Mesothelial cell of epicardium (in vitro differentiated cells): ENCODE measurements at regions not wholly inside any gene's neighbourhood (a gene's known extent, or its start where the extent isn't known, plus 50 kb on each side); places are given as distances from the start of the nearest gene placed in this dataset.
A peak's percentile ranks its signal among the peaks of the same experiment; 100 is the strongest.

Source experiments
- DNase-seq, 2 experiments: peaks; one replicate each; pipeline ENCODE4 v3.0.0; 2021; ENCODE audit warnings: low spot score in 2 of 2; ENCODE audit not compliant: unreplicated experiment in 2 of 2
- H3K27ac Mint-ChIP-seq: 2 replicates; pipeline ENCODE4 v1.8.0; 2021; ENCODE audit warnings: mixed read lengths
- H3K27me3 Mint-ChIP-seq: 2 replicates; pipeline ENCODE4 v1.8.0; 2021; ENCODE audit warnings: low read depth, mixed read lengths
- H3K36me3 Mint-ChIP-seq: 2 replicates; pipeline ENCODE4 v1.8.0; 2021; ENCODE audit warnings: mixed read lengths
- H3K4me1 Mint-ChIP-seq: 2 replicates; pipeline ENCODE4 v1.8.0; 2021; ENCODE audit warnings: mixed read lengths
- H3K4me3 Mint-ChIP-seq: 2 replicates; pipeline ENCODE4 v1.8.0; 2021; ENCODE audit warnings: mild to moderate bottlenecking, moderate library complexity, mixed read lengths
- H3K9me3 Mint-ChIP-seq: 2 replicates; pipeline ENCODE4 v1.8.0; 2021; ENCODE audit warnings: mixed read lengths
- TF ChIP-seq, protein P1 (sequence below): fragments of 200-600 bp; sonication (generic); IDR thresholded peaks from one replicate; pipeline ENCODE4 v1.5.0; 2021; ENCODE audit warnings: antibody characterized with exemption; ENCODE audit not compliant: unreplicated experiment

DNA sequence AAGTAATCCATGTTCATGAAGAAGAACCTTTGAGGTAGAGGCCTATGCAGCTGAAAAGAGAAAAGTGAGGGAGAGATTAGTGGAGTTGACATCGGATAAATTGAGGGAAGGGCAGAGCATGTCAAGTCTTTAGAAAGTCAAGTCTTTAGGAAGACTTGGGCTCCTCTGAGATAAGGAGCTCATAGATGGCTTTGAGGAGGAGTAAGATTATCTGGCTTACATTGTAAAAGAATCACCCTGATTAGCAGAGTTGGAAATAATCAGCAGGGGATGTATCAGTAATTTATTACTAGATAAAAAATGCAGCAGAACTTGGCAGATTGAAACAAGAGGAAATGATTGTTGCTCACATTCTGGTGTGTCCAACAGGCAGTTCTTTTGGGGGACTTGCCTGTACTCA, 727.2 kb upstream of the WWC1 start:
- TF ChIP-seq, protein P1, sequence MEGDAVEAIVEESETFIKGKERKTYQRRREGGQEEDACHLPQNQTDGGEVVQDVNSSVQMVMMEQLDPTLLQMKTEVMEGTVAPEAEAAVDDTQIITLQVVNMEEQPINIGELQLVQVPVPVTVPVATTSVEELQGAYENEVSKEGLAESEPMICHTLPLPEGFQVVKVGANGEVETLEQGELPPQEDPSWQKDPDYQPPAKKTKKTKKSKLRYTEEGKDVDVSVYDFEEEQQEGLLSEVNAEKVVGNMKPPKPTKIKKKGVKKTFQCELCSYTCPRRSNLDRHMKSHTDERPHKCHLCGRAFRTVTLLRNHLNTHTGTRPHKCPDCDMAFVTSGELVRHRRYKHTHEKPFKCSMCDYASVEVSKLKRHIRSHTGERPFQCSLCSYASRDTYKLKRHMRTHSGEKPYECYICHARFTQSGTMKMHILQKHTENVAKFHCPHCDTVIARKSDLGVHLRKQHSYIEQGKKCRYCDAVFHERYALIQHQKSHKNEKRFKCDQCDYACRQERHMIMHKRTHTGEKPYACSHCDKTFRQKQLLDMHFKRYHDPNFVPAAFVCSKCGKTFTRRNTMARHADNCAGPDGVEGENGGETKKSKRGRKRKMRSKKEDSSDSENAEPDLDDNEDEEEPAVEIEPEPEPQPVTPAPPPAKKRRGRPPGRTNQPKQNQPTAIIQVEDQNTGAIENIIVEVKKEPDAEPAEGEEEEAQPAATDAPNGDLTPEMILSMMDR = no peak
- no peak overlapping the region for H3K4me3 Mint-ChIP-seq
- H3K27ac Mint-ChIP-seq = no peak overlapping the region
- DNase-seq = no peak
- H3K9me3 Mint-ChIP-seq = no peaks in the 10 kb centered on the region
- no peaks in the 10 kb centered on the region for H3K4me1 Mint-ChIP-seq
- peaks cover 8% of the 10 kb centered on the region for H3K27me3 Mint-ChIP-seq
- no peaks in the 10 kb centered on the region for H3K36me3 Mint-ChIP-seq

DNA sequence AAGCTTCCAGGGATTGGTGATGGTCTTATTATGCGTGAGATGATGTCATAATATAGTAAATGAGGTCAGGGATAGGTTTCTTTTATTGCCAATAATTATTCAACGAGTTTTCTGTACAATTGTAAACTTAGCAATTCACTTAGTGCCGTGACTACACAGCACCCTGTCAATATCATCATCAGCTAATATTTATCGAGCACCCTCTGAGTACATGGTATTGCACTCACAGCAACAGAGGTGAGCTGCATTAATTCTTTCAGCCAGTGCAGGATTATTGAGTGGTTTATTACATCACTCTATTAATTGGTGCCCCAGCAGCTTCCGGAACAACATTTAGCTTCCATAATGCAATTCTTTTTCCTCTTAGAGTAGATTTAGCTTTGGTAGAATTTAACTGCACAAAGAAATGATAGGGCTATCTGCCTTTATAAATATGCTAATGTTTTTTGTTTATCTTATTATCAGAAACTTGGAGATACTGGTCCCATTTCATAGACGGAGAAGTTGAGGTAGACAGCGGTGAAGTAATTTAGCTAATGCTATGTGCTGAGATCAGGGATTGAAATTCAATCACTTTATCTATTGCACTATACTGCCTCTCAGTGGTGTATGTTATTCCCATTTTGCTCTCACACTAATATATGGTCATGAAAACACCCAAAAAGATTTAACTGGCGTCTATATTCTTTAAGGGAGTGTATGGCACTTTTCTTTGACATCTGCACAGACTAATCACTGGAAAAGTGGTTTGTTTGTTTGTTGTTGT, 726.1 kb upstream of the WWC1 start:
- peaks cover 5% of the 10 kb centered on the region for H3K4me1 Mint-ChIP-seq
- peaks cover 8% of the 10 kb centered on the region for H3K27me3 Mint-ChIP-seq
- DNase-seq = no peak

DNA sequence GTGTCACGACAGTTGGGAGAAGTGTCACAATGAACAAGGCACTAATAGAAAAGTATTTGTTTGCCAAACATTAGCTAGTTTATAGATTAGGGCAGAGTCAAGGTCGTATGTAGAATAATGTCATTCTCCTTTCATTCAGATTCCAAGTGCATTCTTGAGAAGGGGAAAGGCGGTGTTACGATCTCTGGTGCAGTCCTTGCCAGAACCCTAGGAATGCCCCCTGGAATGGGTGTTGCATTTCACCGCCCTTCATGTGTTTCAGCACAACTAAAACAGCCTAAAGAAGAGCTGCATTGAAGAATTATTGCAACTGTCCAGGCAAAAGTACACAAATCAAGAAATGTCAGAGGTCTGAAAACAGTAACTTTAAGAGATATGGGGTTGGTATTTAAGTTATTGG, 721.0 kb upstream of the WWC1 start:
- H3K4me3 Mint-ChIP-seq = no peak overlapping the region

More for the DNA sequence above, 726.1 kb upstream of the WWC1 start:
- no peak overlapping the region for H3K27ac Mint-ChIP-seq
- no peaks in the 10 kb centered on the region for H3K9me3 Mint-ChIP-seq
- H3K4me3 Mint-ChIP-seq = no peak overlapping the region
- TF ChIP-seq, protein P1 = no peak
- no peaks in the 10 kb centered on the region for H3K36me3 Mint-ChIP-seq

DNA sequence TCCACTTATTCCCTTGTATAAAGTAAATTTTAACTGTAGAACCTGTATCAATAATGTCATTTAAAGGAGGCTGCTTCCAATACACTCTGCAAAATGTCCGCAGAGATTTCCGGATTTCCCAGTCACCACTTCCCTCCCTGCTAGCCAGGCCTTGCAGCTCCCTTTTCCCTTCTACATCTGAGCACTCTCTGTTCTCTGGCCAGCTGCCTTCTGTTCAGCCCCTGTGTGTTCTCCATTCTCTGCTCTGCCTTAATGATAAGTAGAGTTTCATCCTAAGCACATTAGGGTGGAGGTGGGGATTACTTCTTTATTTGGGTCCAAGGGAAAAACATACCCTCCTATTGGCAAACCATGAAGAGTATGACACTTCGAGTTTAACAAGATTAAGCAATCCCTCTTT, 719.6 kb upstream of the WWC1 start:
- H3K36me3 Mint-ChIP-seq = no peaks in the 10 kb centered on the region
- H3K9me3 Mint-ChIP-seq = no peaks in the 10 kb centered on the region
- peaks cover 42% of the 10 kb centered on the region for H3K4me1 Mint-ChIP-seq
- H3K27me3 Mint-ChIP-seq = peaks cover 19% of the 10 kb centered on the region
- H3K27ac Mint-ChIP-seq = no peak overlapping the region
- no peak overlapping the region for H3K4me3 Mint-ChIP-seq
- TF ChIP-seq, protein P1 = no peak
- no peak for DNase-seq

More for the DNA sequence above, 721.0 kb upstream of the WWC1 start:
- no peak overlapping the region for H3K27ac Mint-ChIP-seq
- no peak for DNase-seq
- H3K4me1 Mint-ChIP-seq = peaks cover 32% of the 10 kb centered on the region
- peaks cover 10% of the 10 kb centered on the region for H3K27me3 Mint-ChIP-seq
- H3K36me3 Mint-ChIP-seq = no peaks in the 10 kb centered on the region
- TF ChIP-seq, protein P1 = no peak
- no peaks in the 10 kb centered on the region for H3K9me3 Mint-ChIP-seq

DNA sequence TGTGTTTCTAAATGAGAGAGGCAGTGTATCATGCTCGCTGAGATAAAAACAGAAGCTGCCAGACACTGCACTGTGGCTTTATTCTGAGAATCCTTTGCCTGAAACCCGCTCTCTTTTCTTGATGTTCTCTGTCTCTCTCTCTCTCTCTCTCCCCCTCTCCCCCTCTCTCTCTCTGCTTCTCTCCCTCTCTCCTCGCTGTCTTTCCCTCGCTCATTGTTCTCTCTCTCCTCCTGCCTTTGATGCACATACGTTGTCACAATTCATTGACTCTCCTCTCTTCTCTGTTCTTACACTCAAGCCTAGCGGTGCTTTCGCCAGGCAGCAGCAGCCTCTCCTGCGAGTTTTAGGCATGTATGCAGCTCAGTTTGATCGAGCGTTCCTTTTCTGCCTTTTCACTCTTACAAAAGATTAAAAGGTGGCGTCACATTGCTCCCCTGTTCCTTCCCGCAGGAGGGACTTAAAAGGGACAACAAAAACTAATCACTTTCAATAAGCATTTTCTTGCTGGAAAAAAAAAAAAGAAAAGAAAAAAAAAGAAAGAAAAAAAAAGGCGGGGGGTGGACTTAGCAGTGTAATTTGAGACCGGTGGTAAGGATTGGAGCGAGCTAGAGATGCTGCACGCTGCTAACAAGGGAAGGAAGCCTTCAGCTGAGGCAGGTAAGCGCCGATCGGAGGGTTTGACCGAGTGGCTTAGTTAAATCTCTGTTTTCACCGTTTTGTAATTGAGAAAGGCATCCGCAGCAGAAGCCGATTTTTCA, 717.9 kb upstream of the WWC1 start:
- peak in 1 of 2 experiments; percentile 50 for DNase-seq
- peaks cover 30% of the 10 kb centered on the region for H3K27me3 Mint-ChIP-seq
- peak overlapping the region; percentile 67 for H3K4me3 Mint-ChIP-seq
- TF ChIP-seq, protein P1 = no peak
- peaks cover 46% of the 10 kb centered on the region for H3K4me1 Mint-ChIP-seq
- H3K36me3 Mint-ChIP-seq = no peaks in the 10 kb centered on the region
- no peaks in the 10 kb centered on the region for H3K9me3 Mint-ChIP-seq
- H3K27ac Mint-ChIP-seq = peak overlapping the region; percentile 50
